GM18502 (cell line): ENCODE measurements at regions not wholly inside any gene's neighbourhood (a gene's known extent, or its start where the extent isn't known, plus 50 kb on each side); places are given as distances from the start of the nearest gene placed in this dataset.
"Not testable (repeated sequence)": the region's sequence is repeated elsewhere in the genome, so short reads cannot be mapped to it uniquely, and the experiment has no call there.

Source experiments
- ATAC-seq: cut with Tn5 transposase; IDR thresholded peaks from one replicate; pipeline ENCODE4 v1.9.1; 2021; ENCODE audit warnings: mild to moderate bottlenecking; ENCODE audit not compliant: unreplicated experiment, poor library complexity

DNA sequence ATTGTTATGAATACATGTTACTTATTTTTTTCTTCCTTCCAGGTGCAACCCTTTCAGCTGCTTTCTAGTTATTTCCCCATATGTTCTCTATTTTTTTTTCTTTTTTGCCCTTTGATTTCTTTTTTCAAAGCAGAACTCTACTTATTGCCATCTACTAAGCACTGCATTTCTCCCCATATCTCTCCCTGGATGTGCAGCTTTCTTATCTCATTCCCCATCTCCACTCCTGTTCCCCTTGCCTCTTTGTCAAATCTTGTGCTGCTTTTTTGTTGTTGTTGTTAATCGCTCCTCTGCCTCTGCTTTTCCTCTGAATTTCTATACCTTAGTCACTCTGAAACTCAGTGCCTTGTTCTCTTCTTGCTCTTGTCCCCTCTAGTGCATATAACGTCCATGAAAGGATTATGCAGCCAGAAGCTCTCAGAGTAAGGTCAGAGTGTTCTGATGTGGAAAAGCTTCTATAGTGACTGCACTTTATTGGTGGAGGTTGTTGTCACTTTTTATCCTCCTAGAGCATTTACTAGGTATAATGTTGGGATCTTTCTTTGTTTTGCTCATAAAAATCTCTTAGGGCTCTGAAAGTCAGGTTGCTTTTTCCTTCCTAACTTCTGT is 51.1 kb upstream of the JADE1 start:
- ATAC-seq = no peak

DNA sequence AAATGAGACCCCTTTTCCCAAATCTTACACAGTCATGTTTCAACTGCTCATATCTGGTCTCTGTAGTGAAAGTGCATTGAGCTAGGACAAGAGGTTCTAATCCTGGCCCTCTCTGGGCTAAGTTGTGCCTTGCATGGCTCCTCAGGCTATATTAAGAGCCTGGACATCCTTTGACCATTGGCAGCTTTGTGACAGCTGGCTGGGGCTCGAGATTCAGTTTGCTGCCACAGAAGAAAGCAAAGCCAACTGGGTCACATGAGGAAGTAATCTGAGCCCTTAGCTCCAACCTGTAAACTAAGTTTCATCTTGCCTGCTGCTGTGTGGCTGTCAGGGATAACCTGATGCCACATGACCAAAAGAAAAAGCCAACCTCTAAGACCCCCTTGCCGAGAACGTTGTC is 51.8 kb upstream of the JADE1 start:
- no peak for ATAC-seq

DNA sequence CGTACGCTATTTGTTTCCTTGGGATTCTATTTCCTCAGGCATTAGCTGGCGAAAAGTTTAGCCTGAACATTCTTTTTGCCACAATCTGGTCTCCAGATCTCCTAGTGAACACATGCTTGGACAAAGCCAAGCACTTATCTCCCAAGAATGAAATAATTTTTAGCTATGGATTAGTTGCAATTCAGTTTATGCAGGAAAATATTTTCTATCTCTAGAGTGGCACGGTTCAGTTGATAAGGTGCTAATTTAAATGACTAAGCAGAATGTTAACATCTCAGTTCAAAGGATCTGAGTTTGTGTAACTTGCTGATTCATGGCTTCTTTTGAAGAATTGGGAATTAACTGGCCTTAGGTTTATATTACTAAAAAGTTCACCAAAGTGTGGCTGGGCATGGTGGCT is 58.1 kb upstream of the JADE1 start:
- ATAC-seq = no peak

DNA sequence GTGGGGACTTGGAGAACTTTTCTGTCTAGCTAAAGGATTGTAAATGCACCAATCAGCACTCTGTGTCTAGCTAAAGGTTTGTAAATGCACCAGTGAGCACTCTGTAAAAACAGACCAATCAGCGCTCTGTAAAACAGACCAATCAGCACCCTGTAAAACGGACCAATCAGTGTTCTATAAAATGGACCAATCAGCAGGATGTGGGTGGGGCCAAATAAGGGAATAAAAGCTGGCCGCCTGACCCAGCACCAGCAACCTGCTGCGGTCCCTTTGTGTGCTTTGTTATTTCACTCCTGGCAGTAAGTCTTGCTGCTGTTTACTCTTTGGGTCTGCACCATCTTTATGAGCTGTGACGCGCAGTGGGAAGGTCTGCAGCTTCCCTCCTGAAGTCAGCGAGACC is 67.8 kb upstream of the JADE1 start:
- not testable (repeated sequence) for ATAC-seq

DNA sequence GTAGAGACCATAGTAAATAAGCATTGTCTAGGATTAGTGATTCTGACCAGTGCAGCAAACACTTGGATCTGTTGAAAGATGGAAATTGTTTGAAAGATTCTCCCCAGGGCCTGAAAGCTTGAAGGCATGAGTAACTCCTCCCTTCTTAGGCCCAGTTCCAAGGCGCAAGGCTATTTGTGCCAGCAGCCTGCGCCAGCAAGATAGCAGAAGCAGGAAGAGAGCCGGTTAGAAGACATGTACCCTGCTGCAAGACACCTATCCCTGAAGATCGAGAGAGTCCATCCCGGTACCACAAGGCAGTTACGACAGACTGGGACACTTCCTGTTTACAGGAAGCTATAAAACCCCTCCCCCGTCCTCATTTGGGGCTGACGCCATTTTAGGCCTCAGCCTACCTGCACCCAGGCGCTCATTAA is 72.4 kb upstream of the JADE1 start:
- no peak for ATAC-seq

DNA sequence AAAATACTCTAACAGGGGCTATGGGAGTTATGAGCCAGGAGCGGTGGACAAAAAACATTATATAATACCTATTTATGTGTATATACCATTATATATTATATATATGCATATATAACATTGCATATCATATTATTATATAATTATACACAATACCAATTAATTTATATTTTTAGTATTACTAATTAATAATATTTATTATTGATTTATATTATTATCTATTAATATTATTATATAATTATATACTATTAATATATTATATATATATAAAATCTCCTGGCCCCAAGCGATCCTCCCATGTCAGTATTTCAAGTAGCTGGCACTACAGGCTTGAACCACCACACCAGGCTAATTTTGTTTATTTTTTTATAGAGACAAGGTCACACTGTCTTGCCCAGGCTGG is 73.8 kb upstream of the JADE1 start:
- ATAC-seq = no peak

DNA sequence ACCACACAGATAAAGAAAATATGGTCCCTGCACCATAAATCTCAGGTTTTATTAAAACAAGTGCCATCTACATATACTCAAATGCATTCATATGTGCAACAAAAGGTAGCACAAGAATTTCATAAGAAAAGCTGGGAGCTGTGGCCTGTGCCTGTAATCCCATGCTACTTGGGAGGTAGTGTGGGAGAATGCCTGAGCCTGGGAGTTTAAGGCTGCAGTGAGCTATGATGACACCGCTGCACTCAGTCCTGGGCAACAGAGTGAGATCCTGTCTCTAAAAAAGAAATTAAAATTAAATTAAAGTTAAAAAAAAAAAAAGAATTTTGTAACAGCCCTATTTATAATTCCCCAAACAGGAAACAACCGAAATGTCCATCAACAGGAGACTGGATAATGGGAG is 81.3 kb upstream of the JADE1 start:
- ATAC-seq = no peak

DNA sequence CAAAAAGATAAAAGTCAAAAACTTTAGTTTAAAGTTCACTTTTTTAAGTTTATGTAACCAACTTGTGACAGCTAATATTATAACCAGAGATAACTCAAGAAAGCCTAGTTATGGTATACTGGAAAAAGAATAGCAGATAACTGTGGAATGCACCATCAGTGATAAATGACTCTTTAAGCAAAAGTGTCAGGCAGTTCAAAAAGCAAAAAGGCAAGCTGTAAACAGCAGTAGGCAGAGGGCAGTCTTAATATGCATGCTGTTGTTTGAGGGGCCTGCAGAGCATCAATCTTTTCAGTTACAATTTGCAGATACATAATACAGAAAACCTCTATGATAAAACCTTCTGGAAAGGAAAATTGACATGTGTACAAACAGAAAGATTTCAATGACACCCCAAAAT is 81.8 kb upstream of the JADE1 start:
- ATAC-seq = no peak

DNA sequence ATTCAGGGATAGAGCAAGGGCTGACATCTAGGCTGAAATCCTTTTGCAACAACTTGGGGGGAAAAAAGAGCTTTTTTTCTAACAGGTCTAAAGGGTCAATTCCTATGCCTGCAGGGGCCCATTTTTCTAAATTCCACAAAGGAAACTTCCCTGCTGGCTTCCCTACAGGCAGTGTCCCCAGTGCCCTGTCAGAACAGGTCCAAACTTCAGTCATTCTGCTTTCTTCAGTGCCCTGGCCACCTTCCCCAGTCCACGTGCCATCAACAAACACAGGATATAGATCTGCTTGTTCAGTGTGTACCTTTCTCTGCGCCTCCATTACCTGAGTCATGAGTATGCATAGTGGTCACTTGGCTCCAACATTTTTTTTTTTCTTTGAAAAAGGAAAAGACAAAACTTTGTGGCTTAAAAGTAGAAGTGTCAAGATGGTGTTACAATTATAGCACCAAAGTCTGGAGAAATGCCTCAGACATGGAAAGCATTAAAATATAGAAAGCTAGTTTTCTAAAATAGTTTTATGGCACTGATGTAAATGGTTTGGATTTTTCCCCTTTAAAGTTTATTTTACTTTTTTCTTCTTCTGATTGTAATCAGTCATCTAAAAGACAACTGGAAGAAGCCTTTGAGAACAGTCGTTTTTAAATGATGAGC is 84.0 kb upstream of the JADE1 start:
- ATAC-seq = no peak

DNA sequence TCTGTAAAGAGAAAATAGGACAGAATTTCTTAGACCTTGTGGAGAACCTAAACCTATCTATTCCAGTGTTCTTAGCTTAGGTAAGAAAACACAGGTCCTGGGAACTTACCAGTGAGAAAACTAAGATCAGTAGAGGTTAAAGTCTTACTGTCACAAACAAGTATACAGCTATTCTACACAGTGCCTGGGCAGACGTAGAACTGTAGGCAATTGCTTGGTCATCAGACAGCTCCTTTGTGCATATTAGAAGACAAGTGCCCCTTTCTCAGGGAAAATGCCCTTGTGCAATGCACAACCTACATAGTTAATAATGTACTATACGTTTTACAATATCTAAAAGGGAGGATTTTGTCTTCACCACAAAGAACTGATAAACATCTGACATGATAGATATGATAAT is 86.6 kb upstream of the JADE1 start:
- ATAC-seq = no peak

DNA sequence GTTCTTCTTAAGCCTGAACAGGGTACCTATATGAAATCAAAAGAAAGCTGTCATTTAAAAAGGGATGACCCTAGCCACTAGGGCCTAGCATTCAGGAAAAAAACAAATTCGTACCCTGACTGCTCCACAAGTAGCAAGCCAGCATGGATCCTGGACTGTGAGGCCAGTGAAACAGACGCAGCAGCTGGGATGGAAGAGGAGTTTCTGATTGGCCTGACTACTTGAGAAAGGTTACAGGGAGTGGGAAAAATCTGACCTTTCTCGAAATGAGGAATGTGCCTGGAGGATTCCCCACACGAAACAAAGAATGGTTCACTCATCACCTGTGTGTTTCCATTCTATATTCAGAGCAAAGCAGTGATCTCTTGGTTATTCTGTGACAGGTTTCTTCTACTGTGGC is 87.6 kb upstream of the JADE1 start:
- ATAC-seq = no peak

DNA sequence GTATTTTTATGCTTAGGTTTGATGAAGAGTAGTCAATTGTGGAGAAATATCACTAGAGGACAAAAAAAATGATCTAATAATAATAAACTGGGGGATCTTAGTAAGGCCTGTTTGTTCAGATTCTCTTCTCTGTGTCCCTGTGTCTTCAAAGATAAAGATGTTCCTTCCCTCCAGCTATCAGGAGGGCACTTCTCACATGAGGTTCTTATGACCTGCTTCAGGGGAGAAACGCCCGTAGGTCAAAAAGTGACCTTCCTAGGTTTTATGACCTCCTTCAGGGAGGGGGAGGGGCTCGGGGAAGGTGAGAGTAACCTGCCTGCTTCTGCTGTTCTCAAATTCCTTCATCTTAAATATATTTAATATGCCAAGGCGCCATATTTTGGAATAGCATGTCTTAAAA is 89.2 kb upstream of the JADE1 start:
- ATAC-seq = no peak

DNA sequence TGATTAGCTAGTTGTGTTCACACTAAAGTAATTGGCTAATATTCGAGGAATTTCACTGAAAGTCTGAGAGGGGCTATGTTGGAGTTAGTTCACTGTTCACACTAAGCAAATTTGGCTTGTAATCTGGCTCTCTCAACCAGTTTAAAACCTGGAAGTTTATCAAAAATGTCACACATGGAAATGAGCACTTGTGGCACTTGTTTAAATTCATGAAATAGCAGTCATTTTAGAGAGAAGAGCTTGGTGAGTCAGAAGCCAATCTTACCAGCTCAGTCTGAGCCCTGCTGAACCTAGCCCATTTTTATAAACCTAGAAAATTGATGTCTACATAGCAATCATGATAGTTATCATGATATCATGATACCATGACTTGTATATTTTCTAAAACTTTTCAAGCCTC is 90.7 kb upstream of the JADE1 start:
- ATAC-seq = no peak

DNA sequence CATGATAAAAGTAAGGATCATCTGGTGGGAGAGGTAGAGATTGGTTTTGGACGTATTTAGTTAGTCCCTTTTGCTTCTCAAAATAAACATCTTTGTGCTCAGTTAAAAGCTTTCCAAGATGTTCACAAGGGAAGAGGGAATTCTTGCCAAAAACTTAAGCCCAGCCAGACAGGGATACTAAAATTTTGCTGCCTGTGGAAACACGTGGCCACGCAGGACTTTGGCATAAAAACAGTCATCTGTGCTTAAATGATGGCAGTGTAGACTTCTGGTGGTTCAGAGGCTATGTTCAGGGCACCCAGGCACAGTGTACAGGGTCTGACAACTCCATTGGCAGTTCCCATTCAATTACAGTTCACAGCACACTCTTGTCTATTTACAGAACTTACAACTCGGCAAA is 93.2 kb upstream of the JADE1 start:
- ATAC-seq = no peak

DNA sequence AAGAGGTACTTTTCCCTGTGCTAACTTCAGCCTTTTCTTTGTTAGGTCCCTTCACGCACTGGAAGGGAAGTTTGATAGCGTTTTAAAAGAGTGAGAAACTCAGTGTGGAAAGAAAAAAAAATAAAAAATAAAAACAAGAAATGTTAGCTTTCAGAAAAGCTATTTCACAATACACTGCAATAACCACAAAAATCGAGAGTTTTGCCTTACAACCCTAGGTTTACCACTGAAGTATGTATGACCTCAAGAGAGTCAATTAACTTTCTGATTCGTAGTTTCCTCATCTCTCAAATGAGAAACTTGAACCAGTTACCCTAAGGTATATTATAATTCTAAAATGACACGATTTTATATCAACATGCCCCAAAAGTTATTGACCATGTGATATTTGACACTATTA is 93.9 kb upstream of the JADE1 start:
- ATAC-seq = no peak

DNA sequence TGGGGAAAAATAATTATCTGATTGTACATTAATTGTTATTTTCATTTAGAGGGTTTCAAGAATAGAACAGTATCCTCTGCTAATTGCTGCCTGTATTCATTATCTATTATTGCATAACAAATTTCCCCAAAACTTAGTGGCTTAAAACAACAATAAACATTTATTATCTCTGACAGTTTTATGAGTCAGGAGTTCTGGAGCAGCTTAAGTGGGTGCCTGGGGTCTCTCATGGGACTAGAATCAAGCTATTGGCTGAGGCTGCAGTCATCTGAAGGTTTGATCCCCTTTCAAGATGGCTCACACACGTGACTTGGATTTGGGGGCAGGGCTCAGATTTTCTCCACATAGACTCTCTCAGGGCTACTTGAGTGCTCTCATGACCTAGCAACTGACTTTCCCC is 98.1 kb upstream of the JADE1 start:
- ATAC-seq = no peak

DNA sequence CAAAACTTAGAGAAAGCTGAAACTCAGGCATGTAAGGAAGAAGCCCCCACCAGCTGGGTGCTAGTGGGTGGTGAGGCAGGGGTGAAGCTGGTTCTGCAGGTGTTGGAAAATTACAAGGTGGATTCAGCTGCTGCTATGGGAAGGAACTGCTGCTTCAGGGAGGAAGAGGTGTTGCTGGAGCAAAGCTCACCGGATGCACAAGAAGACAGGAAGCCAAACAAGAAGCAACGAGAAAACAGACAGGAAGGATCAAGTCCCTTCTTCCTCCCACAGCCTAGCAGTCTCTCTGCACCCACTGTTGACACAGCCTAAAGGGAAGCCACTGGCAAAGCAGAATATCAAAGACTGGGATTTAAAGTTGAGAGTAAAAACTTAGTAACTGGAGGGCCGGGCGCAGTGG is 100.2 kb upstream of the JADE1 start:
- ATAC-seq = no peak

DNA sequence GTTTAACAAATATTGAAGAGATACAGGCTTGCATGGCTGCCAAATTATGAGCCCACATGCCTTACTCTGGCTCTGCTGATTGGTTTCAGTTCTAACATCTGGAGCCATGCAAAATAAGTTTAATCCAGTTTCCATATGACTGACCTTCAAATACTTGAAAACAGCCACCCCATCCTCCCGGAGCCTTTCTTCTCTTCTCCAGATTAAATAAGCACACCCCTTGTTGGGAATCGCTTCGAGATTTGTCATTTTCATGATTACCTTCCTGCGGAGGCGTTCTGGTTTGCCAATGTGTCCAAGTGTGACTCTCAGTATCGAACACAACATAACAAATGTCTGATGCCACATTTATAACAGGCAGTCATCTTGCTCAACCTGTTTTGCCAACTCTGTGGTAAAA is 101.6 kb upstream of the JADE1 start:
- ATAC-seq = peak; percentile 42

DNA sequence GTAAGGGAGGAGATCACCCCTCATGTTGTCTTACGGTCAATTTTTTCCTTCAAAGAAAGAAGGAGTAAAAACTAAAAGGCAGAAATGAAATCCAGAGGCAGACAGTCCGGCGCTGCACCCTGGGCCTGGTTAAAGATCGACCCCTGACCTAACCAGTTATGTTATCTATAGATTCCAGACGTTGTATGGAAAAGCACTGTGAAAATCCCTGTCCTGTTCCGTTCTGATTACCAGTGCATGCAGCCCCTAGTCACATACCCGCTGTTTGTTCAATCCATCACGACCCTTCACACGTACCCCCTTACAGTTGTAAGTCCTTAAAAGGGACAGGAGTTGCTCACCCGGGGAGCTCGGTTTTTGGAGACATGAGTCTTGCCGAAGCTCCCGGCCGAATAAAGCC is 105.6 kb upstream of the JADE1 start:
- no peak for ATAC-seq

DNA sequence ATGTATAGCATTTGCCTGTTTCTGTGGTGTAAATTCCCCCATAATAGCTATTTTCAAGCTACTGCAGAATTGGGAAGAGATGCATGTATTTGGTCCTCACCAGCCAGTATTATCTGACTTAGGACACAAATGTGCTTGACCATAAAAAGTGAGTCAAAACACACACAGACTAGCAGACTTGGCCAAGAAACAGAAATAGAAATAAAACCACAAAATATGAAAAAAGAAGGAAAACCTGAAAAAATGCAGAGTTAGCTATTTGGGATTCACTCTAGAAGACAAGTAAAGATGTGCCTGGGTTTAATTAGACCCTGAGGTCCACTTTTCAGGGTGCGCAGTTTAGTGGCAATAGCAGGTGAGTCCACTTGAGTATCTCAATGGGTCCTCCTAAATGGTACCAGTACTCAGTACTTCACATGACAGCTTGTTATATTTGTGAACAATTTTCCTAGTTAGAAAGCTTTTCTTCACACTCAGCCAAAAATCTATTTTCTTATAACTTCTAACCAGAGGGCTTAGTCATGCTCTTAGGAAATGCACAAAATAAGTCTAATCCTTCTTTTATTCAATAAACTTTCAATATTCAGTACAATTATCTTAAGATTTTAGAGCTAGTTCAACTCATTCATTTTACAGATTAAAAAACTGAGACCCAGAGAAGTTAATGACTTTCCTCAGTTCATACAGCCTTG is 108.7 kb upstream of the JADE1 start:
- ATAC-seq = no peak

DNA sequence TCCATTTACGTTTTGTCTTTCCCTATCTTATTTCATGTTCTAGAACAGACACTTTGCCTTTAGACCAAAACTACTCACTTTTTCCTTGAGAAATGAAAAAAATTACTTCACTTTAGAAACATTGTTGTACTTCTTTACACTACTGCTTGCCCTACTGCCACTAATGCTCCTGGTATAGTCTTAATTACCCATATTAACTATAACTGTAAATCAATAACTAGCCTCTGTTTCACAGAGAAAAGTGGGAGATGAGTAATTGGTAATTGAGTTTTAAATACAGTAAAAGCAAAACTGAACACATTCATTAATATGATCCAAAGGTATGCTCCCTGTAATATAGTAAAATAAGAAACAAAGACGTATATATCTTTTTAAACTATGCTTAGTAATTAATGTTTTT is 111.1 kb upstream of the JADE1 start:
- ATAC-seq = no peak

DNA sequence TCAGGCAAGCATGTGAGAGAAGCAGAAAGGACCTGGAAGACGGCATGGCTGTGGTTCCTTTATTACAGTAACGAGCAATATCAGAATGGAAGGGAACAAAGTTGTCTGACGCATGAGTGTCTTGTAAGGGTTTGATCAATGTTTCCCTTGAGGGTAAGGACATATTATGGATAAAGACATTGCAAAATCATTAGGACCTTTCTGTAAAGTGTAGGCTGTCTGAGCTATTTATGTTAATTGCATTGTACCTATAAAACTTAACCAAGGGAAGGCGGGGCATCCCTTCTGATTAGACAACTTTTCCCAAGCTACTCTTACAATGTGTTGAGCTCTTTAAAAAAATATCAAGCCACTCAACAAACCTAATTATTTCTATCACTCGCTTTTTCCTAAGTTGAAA is 112.2 kb upstream of the JADE1 start:
- ATAC-seq = no peak
